GM18907 (cell line): ENCODE measurements at regions not wholly inside any gene's neighbourhood (a gene's known extent, or its start where the extent isn't known, plus 50 kb on each side); places are given as distances from the start of the nearest gene placed in this dataset.
A peak's percentile ranks its signal among the peaks of the same experiment; 100 is the strongest.
"Not testable (repeated sequence)": the region's sequence is repeated elsewhere in the genome, so short reads cannot be mapped to it uniquely, and the experiment has no call there.

ENCODE experiments used
- ATAC-seq: cut with Tn5 transposase; IDR thresholded peaks from one replicate; pipeline ENCODE4 v1.9.1; 2021; ENCODE audit warnings: mild to moderate bottlenecking, moderate library complexity; ENCODE audit not compliant: unreplicated experiment

DNA sequence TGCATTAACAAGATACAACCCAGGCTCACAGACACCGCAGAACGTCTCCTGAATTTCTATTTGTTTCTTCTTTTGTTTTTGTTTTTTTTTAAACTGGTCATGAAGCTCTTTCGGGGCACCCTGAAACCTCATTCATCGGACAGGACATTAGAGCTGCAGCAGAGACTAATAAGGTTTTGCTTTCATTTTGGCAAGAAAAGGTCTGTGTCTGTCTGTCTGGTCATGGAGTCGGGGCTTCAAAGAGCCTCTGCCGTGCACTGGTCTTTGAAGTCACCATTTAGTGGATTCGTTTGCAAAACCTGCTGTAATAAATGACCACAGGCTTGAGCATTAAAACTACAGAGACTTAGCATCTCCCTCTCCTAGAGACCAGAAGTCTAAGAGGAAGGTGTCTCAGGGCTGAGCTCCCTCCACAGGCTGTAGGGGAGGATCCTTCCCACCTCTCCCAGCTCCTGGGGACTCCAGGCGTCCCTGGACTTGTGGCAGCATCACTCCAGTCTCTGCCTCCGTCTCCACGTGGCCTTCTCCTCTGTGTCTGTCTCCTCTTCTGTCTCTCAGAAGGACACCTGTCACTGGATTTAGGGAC, 247.5 kb downstream of the CRLF2 start:
- ATAC-seq = peak; percentile 67

DNA sequence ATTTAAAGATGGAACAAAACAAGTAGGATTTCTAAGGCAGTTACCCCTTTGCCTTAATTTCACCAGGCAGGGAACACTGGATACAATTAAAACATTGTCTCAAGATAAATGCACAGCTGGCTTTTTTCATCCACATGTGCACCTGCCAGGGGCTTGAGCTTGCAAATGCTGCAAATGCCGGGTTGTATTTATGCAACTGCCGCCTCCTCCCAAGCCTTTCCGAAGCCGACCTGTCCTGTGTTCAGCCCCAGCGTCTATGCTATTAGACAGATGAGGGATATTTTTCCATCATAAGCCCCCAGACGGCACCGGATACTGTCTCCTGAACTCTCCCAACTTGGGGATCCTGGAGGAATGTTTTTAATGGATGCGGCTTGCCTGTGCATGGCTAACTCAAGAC, 251.6 kb downstream of the CRLF2 start:
- ATAC-seq = no peak

DNA sequence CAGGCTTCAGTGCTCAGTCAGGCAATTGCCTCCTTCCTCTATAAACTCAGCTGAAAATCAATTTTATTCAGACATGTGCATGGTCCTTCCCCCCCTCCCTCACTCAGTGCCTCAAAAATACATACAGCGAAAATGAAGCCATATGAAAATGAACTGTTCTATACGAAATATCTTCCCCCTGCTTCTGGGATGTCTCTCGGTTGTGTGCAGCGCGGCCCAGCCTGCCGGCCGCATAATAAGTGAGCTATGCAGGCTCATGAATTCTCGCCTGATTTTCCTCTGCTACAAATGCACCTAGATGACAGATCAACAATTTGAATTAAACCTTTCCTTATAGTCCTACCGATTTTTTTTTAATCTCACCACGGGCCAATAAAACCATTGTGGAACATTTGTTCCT, 252.9 kb downstream of the CRLF2 start:
- no peak for ATAC-seq

DNA sequence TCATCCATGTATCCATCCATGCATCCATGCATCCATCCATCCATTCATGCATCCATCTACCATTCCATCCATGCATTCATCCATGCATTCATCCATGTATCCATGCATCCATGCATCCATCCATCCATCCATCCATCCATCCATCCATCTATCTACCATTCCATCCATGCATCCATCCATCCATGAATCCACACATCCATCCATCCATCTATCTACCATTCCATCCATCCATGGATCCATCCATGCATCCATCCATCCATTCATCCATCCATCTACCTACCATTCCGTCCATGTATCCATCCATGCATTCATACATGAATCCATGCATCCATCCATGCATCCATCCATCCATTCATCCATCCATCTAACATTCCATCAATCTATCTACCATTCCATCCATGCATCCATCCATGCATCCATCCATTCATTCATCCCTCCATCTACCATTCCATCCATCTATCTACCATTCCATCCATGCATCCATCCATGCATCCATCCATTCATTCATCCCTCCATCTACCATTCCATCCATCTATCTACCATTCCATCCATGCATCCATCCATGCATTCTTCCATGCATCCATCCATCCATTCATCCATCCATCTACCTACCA, 257.2 kb downstream of the CRLF2 start:
- not testable (repeated sequence) for ATAC-seq

DNA sequence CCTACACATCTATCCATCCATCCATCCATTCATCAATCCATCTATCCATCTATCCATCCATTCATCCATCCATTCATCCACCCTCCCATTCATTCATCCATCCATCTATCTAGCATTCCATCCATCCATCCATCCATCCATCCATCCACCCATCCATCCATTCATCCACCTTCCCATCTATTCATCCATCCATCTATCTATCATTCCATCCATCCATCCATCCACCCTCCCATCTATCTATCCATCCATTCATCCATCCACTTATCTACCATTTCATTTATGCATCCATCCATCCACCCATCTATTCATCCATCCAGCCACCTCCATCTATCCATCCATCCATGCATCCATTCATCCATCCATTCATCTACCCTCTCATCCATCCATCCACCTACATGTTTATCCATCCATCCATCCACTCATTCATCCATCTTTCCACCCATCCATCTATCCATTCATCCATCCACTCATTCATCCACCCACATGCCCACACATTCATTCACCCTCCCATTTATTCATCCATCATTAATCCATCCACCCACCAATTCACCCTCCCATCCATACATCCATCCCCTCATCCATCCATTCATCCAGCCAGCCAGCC, 258.5 kb downstream of the CRLF2 start:
- no peak for ATAC-seq

DNA sequence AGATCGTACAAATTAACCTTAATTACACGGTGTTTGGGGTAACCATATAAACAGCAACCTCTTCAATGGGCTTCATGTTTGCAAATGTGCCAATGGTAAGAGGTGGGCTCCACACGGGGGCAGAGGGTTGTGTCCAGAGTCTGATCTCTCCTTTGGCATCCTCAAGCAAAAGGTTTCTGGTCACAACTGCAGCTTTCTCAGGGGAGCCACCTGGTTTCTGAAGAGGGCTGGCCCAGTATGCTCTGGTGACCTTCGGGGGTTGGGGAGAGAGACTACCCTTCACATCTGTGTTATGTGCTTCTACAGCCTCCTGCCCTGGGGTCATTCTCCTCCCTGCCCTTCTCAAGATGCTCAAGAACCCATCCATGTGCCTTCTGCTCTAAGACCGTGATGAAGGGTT, 259.6 kb downstream of the CRLF2 start:
- ATAC-seq = no peak

DNA sequence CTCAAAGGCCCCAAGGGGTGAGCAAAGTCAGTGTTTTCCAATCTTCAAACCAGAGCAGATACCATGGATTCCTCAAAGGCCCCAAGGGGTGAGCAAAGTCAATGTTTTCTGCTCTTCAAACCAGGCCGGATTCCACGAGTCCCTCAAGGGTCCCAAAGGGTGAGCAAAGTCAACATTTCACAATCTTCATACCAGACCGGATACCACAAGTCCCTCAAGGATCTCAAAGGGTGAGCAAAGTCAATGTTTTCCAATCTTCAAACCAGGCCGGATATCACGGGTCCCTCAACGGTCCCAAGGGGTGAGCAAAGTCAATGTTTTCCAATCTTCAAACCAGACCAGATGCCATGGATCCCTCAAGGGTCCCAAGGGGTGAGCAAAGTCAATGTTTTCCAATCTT, 265.2 kb downstream of the CRLF2 start:
- ATAC-seq = not testable (repeated sequence)

DNA sequence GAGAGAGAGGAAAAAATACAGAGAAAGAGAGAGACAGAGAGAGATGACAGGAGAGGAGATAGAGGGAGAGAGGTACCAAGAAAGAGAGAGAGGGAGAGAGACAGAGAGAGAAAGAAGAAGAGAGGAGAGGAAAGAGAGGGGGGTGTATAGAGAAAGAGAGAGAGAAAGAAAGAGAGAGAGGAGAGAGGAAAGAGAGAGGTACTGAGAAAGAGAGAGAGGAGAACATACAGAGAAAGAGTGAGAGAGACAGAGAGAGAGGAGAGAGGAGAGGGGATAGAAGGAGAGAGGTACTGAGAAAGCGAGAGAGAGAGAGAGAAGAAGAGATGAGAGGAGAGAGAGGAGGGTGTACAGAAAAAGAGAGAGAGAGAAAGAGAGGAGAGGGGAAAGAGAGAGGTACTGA, 269.4 kb downstream of the CRLF2 start:
- ATAC-seq = no peak

DNA sequence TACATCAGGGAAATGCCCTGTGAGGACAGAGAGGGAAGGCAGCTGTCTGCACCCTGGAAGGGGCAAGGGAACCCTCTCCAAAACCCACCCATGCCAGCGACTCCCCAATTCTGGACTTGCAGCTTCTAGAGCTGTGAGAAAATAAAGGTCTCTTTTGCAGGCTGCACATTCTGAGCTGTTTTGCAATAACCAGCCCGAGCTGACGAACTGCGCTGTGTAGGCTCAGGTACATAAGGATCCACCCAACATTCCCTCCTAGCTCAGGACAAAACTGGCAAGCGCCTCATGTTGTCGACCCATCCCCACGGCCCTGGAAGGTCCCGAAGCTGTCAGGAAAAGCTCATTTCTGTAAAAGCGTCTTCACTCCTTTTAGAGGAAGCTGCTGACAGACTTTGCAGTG, 271.8 kb downstream of the CRLF2 start:
- no peak for ATAC-seq

DNA sequence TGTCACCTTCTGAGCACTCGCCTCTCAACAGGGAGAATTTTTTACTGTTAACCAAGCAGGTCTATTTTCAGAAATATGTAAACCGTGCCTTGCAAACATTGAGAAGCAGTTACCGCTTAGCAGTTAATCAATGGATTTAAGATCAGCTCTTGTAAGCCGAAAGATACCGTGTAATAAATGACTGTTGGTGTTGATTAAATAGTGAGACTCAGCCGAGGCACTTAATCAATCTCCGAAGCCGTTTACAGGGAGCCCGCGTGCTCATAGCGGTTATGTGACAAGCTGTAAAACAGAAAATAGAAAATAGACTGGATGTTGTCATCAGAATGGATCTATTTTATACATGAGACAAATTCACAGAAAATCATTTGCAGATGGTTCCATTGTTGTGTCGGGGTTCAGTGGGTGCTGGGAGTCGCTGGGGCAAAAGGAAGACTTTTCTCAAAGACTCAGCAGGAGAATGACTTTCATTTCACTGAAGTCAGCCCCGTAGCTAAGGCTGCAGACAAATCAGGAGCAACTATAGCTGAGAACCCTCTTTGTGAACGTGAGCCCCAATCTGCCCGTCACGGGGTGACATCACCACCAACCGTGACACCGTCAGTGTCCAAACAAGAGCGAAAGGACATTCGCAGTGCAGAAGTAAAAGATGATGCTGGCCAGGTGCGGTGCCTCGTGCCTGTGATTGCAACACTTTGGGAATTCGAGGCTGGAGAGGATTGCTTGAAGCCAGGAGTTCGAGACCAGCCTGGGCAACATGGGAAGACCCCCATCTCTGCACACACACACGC, 275.3 kb downstream of the CRLF2 start:
- no peak for ATAC-seq

DNA sequence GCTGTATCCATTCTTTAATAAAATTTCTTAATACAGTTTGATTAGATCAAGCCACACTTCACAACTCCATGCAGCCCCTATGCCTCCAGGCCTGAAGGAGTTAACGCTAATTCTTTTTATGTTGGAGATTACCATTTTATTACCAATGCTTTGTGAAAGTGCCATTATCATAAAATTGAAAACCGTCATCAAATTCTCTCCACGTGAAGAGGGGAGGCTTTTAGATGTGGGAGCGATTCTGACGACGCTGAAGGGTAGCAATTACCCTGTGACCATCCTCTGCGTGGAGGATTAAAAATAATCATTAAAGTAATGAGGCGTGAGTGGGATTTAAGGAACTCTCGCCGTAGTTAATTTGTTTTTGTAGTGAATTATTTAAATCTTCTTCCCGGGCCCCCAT, 278.8 kb downstream of the CRLF2 start:
- no peak for ATAC-seq

DNA sequence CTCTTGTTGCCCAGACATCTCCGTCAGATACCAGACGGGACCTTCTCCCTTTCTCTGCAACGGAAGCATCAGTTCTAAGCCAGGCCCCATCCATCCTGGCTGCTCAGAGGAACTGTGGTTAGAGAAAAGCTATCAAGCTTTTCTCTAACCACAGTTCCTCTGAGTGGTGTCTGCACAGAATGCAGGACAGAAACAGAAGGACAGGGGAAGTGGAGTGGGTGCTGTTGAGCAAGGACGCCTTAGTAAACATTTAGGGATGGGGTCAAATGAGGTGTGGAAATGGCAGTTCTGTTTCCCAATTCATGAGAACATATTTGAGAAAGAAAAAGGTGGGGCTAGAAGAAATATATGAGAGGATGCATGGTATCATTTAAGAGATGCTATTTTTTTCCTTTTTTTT, 283.8 kb downstream of the CRLF2 start:
- no peak for ATAC-seq

DNA sequence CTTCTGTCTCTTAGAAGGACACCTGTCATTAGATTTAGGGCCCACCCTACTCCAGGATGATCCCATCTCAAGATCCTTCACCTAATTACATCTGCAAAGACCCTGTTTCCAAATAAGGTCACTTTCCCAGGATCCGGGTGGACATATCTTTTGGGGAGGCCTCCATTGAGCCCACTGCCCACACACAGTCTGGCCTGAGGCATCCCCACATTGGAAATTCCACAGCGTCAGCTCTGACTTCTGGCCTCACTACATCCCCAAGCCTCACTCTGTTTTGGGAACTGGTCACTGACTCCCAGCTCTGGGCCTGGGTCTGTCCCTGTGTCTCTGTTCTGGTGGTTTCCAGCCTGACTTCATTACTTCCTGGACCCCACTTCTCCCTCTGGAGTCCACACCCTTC, 285.5 kb downstream of the CRLF2 start:
- ATAC-seq = no peak

DNA sequence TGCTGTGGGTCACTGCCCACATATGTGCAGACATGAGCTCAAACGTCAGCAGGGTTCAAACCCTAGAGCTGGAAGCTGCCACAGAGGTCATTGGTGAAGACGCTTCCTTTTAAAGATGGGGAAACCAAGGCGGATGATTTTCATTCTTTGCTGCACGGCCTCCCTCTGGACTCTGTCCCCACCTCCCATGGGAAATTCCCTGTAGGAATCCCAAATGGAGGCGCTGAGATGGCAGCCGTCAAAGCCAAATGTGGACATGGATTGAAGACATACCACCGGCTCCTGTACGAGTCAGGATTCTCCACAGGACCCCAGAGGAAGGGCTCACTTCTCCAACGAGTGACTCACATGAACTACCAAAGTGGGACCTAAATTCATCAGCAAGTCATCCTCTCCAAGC, 286.4 kb downstream of the CRLF2 start:
- ATAC-seq = no peak

DNA sequence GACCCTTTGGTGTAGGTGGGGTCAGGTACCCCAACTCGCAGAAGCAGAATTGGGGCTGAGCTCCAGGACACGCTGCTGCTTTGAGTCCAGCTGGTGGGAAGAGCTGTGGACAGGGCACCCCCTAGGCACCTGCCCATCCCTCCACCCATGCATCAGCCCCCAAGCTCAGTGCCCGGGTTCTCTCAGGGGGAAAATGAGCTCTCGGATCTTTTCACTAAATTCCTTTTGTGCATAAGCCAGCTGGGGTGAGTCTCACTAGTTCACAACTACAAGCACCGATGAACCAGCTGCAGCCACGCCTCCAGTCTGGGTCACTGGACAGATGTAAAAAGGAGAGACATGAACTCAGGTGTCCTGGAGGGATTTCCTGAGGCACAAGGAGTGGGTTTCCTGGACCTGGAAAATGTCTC, 286.8 kb downstream of the CRLF2 start:
- ATAC-seq = no peak

DNA sequence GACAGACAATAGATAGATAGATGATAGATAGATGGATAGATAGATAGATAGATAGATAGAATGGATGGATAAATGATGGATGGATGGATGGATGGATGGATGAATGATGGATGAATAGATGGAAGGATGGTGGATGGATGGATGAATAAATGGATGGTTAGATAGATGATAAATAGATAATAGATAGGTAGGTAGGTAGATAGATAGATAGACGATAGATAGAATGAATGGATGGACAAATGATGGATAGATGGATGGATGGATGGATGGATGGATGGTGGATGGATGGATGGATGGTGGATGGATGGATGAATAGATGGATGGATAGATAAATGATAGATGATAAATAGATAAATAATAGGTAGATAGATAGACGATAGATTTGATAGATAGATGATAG, 287.4 kb downstream of the CRLF2 start:
- ATAC-seq = no peak

DNA sequence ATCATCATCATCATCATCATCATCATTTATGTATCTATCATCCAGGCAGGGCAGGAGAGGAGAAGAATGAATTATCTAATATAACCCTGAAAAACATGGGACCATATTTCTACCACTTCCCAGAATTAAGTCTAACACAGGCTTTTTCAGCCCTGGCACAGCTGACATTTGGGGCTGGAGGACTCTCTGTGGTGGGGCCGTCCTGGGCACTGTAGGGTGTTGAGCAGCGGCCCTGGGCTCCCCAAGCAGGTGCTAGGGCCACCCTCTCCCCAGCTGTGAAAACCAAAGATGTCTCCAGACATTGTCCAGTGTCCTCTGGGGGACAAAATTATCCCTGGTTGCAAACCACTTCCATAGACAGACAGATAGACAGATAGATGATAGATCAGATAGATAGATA, 288.4 kb downstream of the CRLF2 start:
- no peak for ATAC-seq

DNA sequence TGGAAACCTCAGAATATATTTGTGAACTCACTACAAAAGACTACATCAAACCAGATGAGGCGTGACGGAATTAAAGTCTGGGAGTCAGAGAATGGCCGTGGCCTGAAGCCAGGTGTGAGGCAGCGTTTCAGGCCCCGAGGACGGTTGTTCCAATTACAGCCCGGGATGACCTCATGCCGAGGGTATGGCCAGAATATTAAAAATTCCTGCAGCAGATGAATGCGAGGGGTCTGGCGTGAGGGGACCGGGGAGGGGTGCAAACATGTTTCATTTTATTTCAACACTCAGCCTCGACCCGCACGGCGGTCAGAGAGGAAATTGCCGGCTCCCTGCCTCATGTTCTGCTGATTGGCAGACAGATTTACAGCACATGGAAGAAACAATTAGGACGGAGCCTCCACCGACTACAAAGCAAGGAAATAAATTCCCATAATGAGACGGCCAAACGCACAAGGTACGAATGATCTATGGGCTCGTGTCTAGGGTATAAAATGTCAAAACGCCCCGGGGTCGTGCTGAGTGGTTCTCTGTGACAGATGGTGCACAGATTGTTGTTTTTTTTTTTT, 289.7 kb downstream of the SHOX start:
- ATAC-seq = no peak

DNA sequence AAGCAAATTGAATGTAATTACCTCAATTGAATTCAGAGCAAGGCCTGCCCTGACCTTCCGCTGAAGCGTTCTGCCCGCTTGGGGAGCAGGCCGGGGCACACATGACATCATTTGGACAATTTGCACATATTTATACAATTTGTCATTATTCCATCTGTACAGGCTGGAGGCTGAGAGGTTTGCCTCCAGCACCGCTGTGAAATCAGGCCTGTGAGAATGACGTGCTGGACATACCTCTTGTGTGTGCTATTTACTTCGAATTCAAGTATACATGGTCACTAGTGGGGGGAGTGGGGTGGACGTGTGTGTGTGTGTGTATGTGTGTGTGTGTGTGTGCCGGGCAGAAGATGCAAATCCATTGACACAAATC, 285.6 kb downstream of the SHOX start:
- no peak for ATAC-seq

DNA sequence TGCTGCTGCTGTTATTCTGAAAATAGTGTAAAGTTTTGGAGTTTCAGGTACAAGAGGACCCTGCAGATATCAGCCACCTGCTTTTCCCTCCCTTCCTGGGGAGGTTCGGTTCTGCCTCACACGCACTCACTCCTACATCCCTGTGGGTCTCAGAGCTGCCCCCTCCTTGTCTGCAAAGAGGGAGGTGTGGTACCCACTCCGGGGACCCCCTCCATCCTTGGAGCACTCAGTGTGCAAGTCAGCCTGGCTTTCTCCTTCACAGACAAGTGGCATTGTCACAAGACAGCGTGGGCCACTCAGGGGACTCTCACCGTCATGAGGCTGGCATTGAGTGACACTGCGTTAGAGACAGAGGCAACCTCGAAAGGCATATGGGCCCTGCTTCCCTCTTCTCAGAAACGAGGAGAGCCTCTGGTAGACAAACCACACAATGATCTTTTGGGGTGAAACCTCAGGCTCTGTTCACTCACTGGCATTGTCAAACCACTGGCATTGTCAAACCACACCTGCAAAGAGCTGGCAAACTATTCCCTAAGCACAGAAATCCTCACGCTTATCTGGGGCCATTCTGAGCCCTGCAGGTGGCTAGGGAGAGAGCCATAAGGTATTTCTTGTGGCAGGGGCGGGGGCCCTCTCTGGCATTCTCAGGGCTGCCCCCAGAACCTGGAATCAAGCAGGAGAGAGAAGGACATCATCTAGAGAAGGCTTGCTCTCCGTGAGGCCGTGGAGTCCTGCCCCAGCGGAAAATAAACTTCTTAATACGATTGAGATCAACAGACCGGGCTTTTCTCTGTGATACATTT, 285.0 kb downstream of the SHOX start:
- ATAC-seq = no peak

DNA sequence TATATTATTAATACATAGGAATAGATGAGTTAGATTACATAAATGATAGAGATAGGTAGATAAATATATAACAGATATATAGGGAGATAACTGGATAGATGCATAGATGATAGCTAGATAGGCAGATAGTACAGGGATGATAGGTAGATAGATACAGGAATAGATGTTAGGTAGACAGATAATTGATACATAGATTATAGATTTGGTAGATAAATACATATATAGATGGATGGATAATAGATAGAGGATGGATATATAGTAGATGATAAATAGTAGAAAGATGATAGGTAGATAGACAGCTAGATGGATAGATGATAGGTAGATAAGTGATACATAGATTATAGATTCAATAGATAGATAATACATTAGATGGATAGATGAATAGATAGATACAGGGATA, 283.6 kb downstream of the SHOX start:
- no peak for ATAC-seq
